ENCODE measurements at regions not wholly inside any gene's neighbourhood (a gene's known extent, or its start where the extent isn't known, plus 50 kb on each side); places are given as distances from the start of the nearest gene placed in this dataset.

GRCh38 chr3:31345581-31345980 lies 187.1 kb upstream of the STT3B start:
- no peak for DNase-seq (ENCODE audit: low read depth)

GRCh38 chr3:31346542-31346979 lies 186.2 kb upstream of the STT3B start:
- DNase-seq (ENCODE audit: low read depth), result no peak

- DNase-seq (ENCODE audit: low read depth), result no peak
These were observed 183.6 kb upstream of the STT3B start for GRCh38 chr3:31349001-31349748.

DNA sequence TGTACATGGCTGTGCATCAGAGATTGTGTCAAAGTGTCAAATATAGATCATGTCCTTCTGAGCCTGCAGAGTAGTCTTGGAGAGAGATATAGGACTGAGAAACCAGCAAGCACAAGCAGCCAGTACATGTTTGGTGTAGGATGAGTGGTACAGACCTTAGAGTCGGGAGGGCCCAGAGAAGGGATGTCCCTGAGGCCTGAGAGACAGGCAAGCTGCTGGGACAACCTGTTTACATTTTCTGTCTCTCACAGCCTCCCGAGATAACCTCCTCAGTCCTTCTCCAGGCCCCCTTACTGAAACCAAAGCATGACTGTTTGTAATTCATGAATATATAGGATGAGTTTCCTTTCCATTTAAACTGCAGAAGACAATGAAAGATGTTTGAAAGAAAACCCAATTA lies 182.4 kb upstream of the STT3B start:
- DNase-seq (ENCODE audit: low read depth), result no peak

DNA sequence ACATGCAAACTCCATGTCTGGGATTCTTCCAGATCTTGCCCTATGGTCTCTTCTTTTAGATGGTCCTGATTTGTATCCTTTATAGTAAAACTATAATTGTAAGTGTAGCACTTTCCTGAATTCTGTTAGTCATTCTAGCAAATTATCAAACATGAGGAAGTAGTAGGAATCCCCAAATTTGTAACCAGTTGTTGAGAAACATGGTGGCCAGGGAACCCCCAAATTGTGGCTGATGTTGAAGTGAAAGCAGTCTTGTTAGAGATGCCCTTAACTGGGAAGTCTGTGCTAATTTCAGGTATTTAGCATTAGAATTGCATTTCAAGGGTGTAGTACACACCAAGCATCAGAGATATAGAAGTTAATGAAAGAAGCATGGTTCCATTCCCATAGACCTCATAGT lies 180.4 kb upstream of the STT3B start:
- no peak for DNase-seq (ENCODE audit: low read depth)

DNA sequence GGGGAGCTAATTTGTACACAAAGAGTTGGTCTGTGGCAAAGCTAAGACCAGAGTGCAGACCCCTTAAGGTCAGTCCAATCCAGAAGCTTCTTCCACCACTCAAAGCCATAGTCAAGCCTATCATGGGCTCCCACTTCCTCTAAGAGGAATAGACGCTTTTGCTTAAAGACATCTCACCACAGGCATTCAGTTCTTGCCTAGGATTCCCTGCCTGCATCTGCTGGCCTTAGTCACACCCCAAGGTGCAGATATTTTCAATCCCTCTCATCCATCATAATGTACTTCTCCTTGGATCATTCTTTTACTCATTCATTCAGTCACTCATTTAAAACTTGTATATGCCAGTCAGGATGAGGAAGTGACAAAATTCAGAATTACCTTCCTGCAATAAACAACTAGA lies 179.6 kb upstream of the STT3B start:
- no peak for DNase-seq (ENCODE audit: low read depth)

- DNase-seq (ENCODE audit: low read depth), result no peak
These were observed 178.4 kb upstream of the STT3B start for GRCh38 chr3:31354373-31354772.

GRCh38 chr3:31355807-31356206 lies 176.9 kb upstream of the STT3B start:
- no peak for DNase-seq (ENCODE audit: low read depth)

DNA sequence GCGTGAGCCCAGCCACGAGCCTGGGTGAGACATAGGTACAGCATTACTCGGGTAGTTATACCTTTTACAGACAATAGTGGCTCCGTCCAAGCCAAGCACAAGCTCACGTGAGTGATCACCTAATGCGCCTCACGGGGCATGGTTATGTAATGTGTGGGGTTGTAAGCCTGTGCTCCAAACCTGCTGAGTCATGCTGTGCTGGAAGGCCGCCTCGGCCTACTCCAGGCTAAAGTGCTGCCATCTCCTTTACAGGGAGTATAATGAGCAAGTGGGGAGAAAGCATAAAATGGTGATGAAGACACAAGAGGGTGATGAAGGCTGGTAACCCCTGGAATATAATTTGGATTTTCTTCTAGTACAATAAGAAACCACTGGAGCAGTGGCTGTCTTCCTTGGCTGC lies 175.8 kb upstream of the STT3B start:
- DNase-seq (ENCODE audit: low read depth), result no peak

DNA sequence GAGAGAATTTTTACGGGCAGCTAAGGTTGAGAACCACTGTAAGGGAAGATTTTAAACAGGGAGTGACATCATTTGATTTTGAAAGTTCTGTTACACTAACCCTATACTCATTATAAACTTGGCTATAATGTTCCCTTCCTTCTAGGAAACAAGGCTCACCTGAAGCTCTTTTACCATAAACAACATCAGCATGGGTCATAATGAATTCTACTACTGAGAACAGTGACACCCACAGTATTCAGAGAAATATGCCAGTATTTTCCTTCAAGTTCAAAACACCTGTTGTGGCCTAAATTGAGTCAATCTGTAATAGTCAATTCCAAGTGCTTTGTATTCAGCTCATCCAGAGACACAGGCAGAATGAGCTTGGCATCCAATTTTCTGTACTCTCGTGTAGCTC lies 175.3 kb upstream of the STT3B start:
- DNase-seq (ENCODE audit: low read depth), result no peak

GRCh38 chr3:31358473-31359070 lies 174.2 kb upstream of the STT3B start:
- no peak for DNase-seq (ENCODE audit: low read depth)

DNA sequence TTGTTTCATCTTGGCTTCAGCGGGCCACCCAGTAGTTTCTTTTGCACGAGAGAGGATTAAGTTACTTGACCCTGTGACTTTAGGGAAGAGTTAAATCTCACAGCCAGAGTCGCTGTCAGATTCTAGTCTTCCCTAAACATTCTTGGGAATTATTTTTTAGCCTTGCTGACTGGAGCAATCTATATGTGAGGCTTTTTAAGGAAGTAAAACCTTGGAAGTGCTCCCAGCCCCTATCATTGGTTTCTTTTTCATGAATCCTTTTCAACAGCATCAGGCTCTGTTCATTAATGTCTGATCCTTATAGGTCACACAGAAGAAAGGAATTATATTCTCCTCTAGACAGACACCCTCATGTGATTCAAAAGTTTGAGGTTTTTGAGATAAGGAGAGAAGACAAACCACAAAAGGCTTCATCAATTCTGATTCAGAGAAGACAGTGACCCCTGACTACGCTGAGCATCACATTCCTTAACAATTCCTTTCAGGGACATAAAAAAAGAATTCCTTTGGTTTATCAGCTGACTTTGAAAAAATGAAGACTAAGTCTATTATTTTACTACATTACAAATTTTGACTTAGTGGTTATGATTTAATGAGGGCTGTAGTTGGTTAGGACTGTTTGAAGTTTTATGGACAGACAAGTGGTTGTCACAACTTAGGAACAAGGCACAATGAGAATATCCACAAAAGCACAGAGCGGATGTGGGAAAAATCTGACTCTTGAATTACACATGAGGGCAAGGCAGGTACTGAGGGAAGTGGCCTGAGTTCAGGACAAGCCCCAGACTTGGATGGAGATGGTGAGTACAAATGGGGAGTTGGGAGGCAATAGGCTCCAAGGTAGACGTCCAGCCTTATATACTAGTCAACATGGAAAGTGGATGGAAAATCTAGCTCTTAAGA lies 171.1 kb upstream of the STT3B start:
- DNase-seq (ENCODE audit: low read depth), result no peak

- DNase-seq (ENCODE audit: low read depth), result no peak
These were observed 168.5 kb upstream of the STT3B start for GRCh38 chr3:31364188-31364587.

DNA sequence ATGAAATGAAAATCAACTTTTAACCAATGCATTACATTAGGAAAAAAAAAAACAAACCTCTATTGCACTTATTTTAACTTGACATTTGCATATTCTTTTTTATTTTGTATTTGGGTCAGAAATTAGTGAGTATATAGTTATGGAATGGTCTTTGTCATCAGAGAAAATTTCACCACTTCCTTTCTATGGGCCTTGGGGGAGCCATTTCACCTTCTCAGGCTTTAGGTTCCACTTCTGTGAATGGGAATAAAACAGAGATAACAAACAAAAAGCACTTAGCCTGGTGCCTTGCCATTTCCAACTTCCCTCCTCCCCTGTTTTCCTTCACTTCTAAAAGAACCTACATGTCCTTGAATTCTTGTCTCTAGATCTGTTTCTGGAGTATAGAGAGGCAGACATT lies 168.0 kb upstream of the STT3B start:
- no peak for DNase-seq (ENCODE audit: low read depth)

GRCh38 chr3:31367518-31367917 lies 165.2 kb upstream of the STT3B start:
- no peak for DNase-seq (ENCODE audit: low read depth)

- no peak for DNase-seq (ENCODE audit: low read depth)
These were observed 162.9 kb upstream of the STT3B start for GRCh38 chr3:31369637-31370379.

DNA sequence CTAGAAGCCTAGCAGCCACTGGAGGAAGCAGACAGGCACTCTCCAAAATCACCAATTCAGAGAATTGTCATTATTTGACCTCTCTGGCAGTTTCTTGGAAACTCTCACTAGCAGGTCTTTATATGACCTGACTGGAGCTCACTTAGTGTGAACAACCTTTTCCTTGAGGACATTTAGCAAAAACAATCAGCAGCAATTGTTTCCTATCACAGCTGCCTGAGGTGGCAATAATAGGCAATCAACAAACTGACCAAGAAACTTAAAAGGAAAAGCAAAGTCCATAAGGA lies 162.4 kb upstream of the STT3B start:
- DNase-seq (ENCODE audit: low read depth), result no peak

DNA sequence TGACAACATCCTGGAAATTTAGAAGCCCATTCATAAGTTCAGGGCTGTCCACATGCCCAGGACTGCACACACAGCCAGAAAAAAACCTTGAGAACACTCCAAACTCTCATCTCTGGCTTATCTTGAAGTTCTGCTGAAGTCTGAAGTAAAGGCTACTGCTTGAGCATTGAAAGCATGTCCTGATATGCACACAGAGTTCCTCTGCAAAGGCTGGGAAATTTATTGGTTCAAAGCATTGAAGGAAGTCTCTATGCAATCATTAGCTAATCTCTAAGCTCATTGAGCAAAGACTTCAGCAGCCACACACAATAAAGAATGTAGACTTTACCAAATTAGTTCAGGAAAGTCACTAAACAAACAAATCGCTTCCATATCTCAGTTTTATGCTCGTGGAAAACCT lies 162.0 kb upstream of the STT3B start:
- DNase-seq (ENCODE audit: low read depth), result no peak

- no peak for DNase-seq (ENCODE audit: low read depth)
These were observed 161.1 kb upstream of the STT3B start for GRCh38 chr3:31371484-31372177.

DNA sequence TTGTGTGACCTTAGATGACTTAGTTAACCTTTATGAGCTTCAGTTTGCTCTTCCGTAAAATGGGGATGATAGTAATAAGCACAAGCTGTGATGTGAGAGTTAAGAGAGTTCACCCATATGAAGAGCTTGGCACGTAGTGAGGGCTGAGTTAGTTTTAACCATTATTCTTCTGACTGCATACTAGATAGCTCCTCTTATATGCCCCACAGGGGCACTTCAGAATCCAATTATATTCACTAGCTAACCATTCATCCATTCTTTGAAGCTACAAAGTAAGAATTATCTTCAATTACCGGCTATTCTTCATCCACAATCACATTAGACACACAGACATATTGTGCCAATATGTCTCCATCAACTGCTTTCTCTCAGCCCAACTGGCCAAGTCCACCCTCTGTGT lies 159.0 kb upstream of the STT3B start:
- no peak for DNase-seq (ENCODE audit: low read depth)

DNA sequence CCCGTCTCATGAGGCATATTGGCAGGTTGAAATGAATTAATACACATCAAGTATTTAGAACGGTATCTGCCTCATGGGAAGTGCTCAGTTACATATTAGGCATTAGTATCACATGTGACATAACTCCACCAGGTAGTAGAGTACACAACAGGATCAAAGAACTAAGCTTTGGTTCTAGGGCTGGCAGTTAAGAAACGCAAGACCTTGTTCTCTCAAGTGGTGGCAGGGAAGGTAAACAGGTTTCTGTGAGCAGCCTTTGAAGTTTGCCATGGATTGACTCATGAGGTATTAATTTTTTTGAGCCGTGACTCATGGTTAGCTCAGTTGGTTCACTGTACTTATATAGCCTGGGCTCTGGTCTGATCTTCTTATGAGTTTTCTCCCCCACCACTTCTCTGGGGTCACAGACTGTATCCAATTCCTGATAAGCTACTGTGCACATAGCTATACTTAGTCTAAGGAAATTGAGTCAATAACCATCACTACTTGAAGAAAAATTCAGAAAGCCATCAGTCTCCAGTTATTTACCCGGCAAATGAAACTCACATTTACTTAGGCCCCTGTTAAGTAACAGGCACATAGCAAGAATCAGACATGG lies 155.6 kb upstream of the STT3B start:
- DNase-seq (ENCODE audit: low read depth), result peak; percentile 4
